A549 (cell line): ENCODE measurements at regions not wholly inside any gene's neighbourhood (a gene's known extent, or its start where the extent isn't known, plus 50 kb on each side); places are given as distances from the start of the nearest gene placed in this dataset.

Source experiments
- ATAC-seq, 2 experiments: fragments of 200-7000 bp in 1 of 2; fragments of >200 bp in 1 of 2; cut with Nextera tagmentation in 1 of 2; cut with Tn5 transposase in 1 of 2; 3 replicates each; pipeline versions ENCODE4 v1.8.0 to v1.9.1; 2018 to 2020; ENCODE audit warnings: mild to moderate bottlenecking in 1 of 2, moderate library complexity in 1 of 2
- CTCF ChIA-PET: fragments of 300-600 bp; sonication (Branson Sonifier 250); formaldehyde crosslinking; extraction: SDS; loops from one replicate; lab custom pipeline; 2021; ENCODE audit warnings: antibody characterized with exemption, inconsistent platforms; lab: Yijun Ruan, JAX
- POLR2A ChIA-PET: fragments of 350-600 bp; formaldehyde crosslinking; extraction: SDS; loops from one replicate; lab custom pipeline; 2021; ENCODE audit warnings: antibody characterized with exemption, inconsistent platforms; lab: Yijun Ruan, JAX
- DNase-seq, 2 experiments: peaks; one replicate each; pipeline versions ENCODE4 v3.0.0 to v3.0.0-alpha.2; 2011 to 2016; ENCODE audit warnings: low read depth in 1 of 2, low spot score in 1 of 2
- FAIRE-seq: peaks from 2 replicates; lab custom pipeline; 2011; peaks lifted over from hg19 to GRCh38; lab: Jason Lieb, UNC
- H3K27ac ChIP-seq, 2 experiments: fragments of >200 bp; sonication (Bioruptor Twin); formaldehyde crosslinking; 3 replicates each; pipeline ENCODE4 v1.5.1; 2016 to 2017
- H3K4me1 ChIP-seq: fragments of >200 bp; sonication (Bioruptor Twin); formaldehyde crosslinking; 3 replicates; pipeline ENCODE4 v1.6.1; 2016
- H3K4me2 ChIP-seq: fragments of >200 bp; sonication (Bioruptor Twin); formaldehyde crosslinking; 3 replicates; pipeline ENCODE4 v1.6.1; 2016
- H3K4me3 ChIP-seq: fragments of >200 bp; sonication (Bioruptor Twin); formaldehyde crosslinking; 3 replicates; pipeline ENCODE4 v1.5.1; 2016
- H3K9me3 ChIP-seq: fragments of >200 bp; sonication (Bioruptor Twin); formaldehyde crosslinking; 3 replicates; pipeline ENCODE4 v1.6.1; 2016
- BHLHE40 ChIP-seq: IDR thresholded peaks from 2 replicates; pipeline ENCODE4 v1.6.1; 2012; ENCODE audit warnings: low read depth, low read length, inconsistent platforms
- CBX2 ChIP-seq: fragments of 200-600 bp; sonication (generic); IDR thresholded peaks from 2 replicates; pipeline ENCODE4 v1.6.1; 2016; ENCODE audit warnings: low read depth, mild to moderate bottlenecking, borderline replicate concordance
- CEBPB ChIP-seq, 2 experiments: fragments of >200 bp in 1 of 2; sonication (Bioruptor Twin) in 1 of 2; formaldehyde crosslinking in 1 of 2; IDR thresholded peaks; 2 replicates each; pipeline ENCODE4 v1.6.1; 2012 to 2016
- CHD4 ChIP-seq: fragments of 200-600 bp; sonication (generic); IDR thresholded peaks from 2 replicates; pipeline ENCODE4 v1.6.1; 2016; ENCODE audit warnings: antibody characterized with exemption, mild to moderate bottlenecking, borderline replicate concordance
- KDM1A ChIP-seq: fragments of 200-600 bp; sonication (generic); IDR thresholded peaks from 2 replicates; pipeline ENCODE4 v1.6.1; 2016; ENCODE audit warnings: low read depth, mild to moderate bottlenecking
- KDM5A ChIP-seq: fragments of 200-600 bp; sonication (generic); IDR thresholded peaks from 2 replicates; pipeline ENCODE4 v1.6.1; 2016; ENCODE audit warnings: antibody characterized with exemption, mild to moderate bottlenecking
- MAX ChIP-seq: IDR thresholded peaks from 2 replicates; pipeline ENCODE4 v1.6.1; 2012
- NPAS2 ChIP-seq: fragments of 250-450 bp; sonication (Bioruptor Pico); IDR thresholded peaks from 2 replicates; pipeline ENCODE4 v1.8.0; 2022; ENCODE audit warnings: mild to moderate bottlenecking, moderate library complexity, borderline replicate concordance
- PHF8 ChIP-seq: fragments of 200-600 bp; sonication (generic); IDR thresholded peaks from 2 replicates; pipeline ENCODE4 v1.6.1; 2016; ENCODE audit warnings: low read depth, mild to moderate bottlenecking, antibody characterized with exemption, moderate library complexity, borderline replicate concordance
- RAD21 ChIP-seq, 2 experiments: fragments of >200 bp in 1 of 2; sonication (Bioruptor Twin) in 1 of 2; formaldehyde crosslinking in 1 of 2; IDR thresholded peaks in 1 of 2; conservative IDR thresholded peaks in 1 of 2; 2 replicates in 1 of 2; 3 replicates in 1 of 2; pipeline ENCODE4 v1.6.1; 2012 to 2018; ENCODE audit warnings: inconsistent platforms in 1 of 2
- SREBF2 ChIP-seq: fragments of 450-650 bp; IDR thresholded peaks from 2 replicates; pipeline ENCODE4 v1.6.1; 2014; ENCODE audit warnings: mild to moderate bottlenecking, moderate library complexity
- TFCP2L1 ChIP-seq: fragments of 250-450 bp; sonication (Bioruptor Pico); IDR thresholded peaks from 2 replicates; pipeline ENCODE4 v1.5.0; 2021; ENCODE audit warnings: mild to moderate bottlenecking
- ZFP36 ChIP-seq: fragments of 450-650 bp; IDR thresholded peaks from 2 replicates; pipeline ENCODE4 v1.6.1; 2014; ENCODE audit warnings: borderline replicate concordance; ENCODE audit not compliant: partially characterized antibody
- ZNF302 ChIP-seq: fragments of 250-450 bp; sonication (Bioruptor Pico); IDR thresholded peaks from 2 replicates; pipeline ENCODE4 v1.9.0; 2021; ENCODE audit warnings: inconsistent platforms, mild to moderate bottlenecking, moderate library complexity
- ZSCAN20 ChIP-seq: fragments of 250-450 bp; sonication (Bioruptor Pico); IDR thresholded peaks from 2 replicates; pipeline ENCODE4 v1.8.0; 2022; ENCODE audit warnings: mild to moderate bottlenecking, moderate library complexity
- WGBS: methylation state at CpG from one replicate; pipeline ENCODE4 v1.1.6; 2017; ENCODE audit errors: missing lambda C conversion rate; 5-methylcytosine and 5-hydroxymethylcytosine counted together
- TF ChIP-seq, protein P1 (sequence below): fragments of 250-450 bp; sonication (Bioruptor Pico); IDR thresholded peaks from 2 replicates; pipeline ENCODE4 v1.5.0; 2020; ENCODE audit warnings: low read depth, mild to moderate bottlenecking, moderate library complexity
- TF ChIP-seq, protein P2 (sequence below): fragments of >200 bp; sonication (Bioruptor Twin); formaldehyde crosslinking; IDR thresholded peaks from 3 replicates; pipeline ENCODE4 v1.6.1; 2016
- TF ChIP-seq, protein P3 (sequence below): IDR thresholded peaks from 2 replicates; pipeline ENCODE4 v1.6.1; 2012

DNA sequence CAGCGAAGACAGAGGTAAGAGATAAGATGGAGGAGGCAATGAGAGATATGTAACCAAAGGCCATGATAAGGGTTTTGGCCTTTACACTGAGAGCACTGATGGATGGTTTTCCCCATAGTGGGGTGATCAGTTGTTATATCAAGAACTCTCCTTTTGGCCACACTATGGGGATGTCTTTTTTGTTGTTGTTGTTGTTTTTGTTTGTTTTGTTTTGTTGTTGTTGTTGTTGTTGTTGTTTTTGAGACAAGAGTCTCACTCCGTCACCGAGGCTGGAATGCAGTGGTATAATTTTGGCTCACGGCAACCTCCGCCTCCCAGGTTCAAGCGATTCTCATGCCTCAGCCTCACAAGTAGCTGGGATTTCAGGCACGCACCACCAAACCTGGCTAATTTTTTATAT, 244.8 kb upstream of the DYNLRB2 start:
- 92% methylated on average over 7 of the region's 7 CpGs for WGBS

GRCh38 chr16:80294172-80294571, 246.6 kb upstream of the DYNLRB2 start:
- Histone ChIP-seq H3K4me3 (no peak overlapping the region), H3K27ac (no peak overlapping the region), H3K4me2 (no peak overlapping the region), H3K4me1 (peaks cover 6% of the 10 kb centered on the region), H3K9me3 (no peaks in the 10 kb centered on the region)
- TF ChIP-seq ZNF302 (CRISPR knock-in tag), result no peak
- no peak for TF ChIP-seq PHF8
- TF ChIP-seq KDM1A, result no peak
- no peak for TF ChIP-seq CEBPB (IDR thresholded peaks at IDR 0.05)
- TF ChIP-seq, protein P1, sequence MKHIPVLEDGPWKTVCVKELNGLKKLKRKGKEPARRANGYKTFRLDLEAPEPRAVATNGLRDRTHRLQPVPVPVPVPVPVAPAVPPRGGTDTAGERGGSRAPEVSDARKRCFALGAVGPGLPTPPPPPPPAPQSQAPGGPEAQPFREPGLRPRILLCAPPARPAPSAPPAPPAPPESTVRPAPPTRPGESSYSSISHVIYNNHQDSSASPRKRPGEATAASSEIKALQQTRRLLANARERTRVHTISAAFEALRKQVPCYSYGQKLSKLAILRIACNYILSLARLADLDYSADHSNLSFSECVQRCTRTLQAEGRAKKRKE (CRISPR knock-in tag), result no peak
- TF ChIP-seq, protein P2, sequence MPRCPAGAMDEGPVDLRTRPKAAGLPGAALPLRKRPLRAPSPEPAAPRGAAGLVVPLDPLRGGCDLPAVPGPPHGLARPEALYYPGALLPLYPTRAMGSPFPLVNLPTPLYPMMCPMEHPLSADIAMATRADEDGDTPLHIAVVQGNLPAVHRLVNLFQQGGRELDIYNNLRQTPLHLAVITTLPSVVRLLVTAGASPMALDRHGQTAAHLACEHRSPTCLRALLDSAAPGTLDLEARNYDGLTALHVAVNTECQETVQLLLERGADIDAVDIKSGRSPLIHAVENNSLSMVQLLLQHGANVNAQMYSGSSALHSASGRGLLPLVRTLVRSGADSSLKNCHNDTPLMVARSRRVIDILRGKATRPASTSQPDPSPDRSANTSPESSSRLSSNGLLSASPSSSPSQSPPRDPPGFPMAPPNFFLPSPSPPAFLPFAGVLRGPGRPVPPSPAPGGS, result no peak
- TF ChIP-seq ZSCAN20 (CRISPR knock-in tag), result no peak
- no peak for TF ChIP-seq BHLHE40
- no peak for TF ChIP-seq SREBF2
- no peak for TF ChIP-seq ZFP36
- ATAC-seq, result no peak
- no peak for DNase-seq
- ChIA-PET POLR2A (no interaction called here), CTCF (no interaction called here)
- no peak for FAIRE-seq
- 72% methylated on average over 4 of the region's 4 CpGs for WGBS

More for the DNA sequence above, 244.8 kb upstream of the DYNLRB2 start:
- Histone ChIP-seq H3K9me3 (no peaks in the 10 kb centered on the region), H3K27ac (no peak overlapping the region), H3K4me3 (no peak overlapping the region)
- FAIRE-seq (no peak), ATAC-seq (no peak)
- CTCF ChIA-PET, result no interaction called here
- TF ChIP-seq KDM5A (no peak), NPAS2 (CRISPR knock-in tag) (no peak), TFCP2L1 (CRISPR knock-in tag) (no peak), RAD21 (conservative IDR thresholded peaks at IDR 0.05 in 1 of 2, IDR thresholded peaks at IDR 0.05 in 1 of 2) (no peak), KDM1A (no peak), ZSCAN20 (CRISPR knock-in tag) (no peak), CBX2 (no peak)
- TF ChIP-seq, protein P3, sequence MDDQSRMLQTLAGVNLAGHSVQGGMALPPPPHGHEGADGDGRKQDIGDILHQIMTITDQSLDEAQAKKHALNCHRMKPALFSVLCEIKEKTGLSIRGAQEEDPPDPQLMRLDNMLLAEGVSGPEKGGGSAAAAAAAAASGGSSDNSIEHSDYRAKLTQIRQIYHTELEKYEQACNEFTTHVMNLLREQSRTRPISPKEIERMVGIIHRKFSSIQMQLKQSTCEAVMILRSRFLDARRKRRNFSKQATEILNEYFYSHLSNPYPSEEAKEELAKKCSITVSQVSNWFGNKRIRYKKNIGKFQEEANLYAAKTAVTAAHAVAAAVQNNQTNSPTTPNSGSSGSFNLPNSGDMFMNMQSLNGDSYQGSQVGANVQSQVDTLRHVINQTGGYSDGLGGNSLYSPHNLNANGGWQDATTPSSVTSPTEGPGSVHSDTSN, result no peak
- TF ChIP-seq, all 56 proteins: peak for 0
- no peak for DNase-seq
- peaks cover 25% of the 10 kb centered on the region for H3K4me1 ChIP-seq
- no peak overlapping the region for H3K4me2 ChIP-seq
- POLR2A ChIA-PET, result no interaction called here

DNA sequence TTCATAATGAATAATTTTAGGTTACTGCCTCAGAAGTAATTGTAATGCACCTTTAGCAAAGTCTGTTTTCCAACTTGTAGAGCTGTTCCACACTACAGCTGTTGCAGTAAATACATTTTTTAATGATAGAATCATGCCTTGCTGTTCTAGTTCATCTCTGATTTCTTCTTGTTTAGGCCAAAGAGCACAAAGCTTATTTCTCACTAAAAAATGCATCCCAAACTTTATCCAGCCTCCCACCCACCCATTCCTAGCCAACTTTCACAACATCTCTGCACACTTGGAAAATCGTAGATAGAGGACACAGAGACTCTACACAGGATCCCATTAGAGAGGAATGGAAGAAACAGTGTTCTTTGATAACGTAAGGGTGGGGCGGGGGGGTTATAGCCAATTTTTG, 252.2 kb upstream of the DYNLRB2 start:
- no peak for FAIRE-seq
- WGBS, result 67% methylated on average over 3 of the region's 3 CpGs

More for the DNA sequence above, 252.2 kb upstream of the DYNLRB2 start:
- no peak for ATAC-seq
- no peak for TF ChIP-seq ZNF302 (CRISPR knock-in tag)
- no peak for TF ChIP-seq CHD4
- no peak for TF ChIP-seq MAX
- TF ChIP-seq, all 56 proteins: peak for 0
- no peak overlapping the region for H3K4me2 ChIP-seq
- POLR2A ChIA-PET, result no interaction called here
- no peak overlapping the region for H3K27ac ChIP-seq
- H3K4me3 ChIP-seq, result no peak overlapping the region
- CTCF ChIA-PET, result interaction anchor here (1.8 kb wide), 1 partner anchor 18 kb away, joined by 3 read pairs; no protein-coding TSS in a partner anchor
- H3K4me1 ChIP-seq, result peaks cover 9% of the 10 kb centered on the region
- DNase-seq, result no peak
- H3K9me3 ChIP-seq, result no peaks in the 10 kb centered on the region
